Kidney epithelial cell (primary cell): ENCODE measurements at regions not wholly inside any gene's neighbourhood (a gene's known extent, or its start where the extent isn't known, plus 50 kb on each side); places are given as distances from the start of the nearest gene placed in this dataset.

Experiments
- DNase-seq: peaks from one replicate; pipeline ENCODE4 v3.0.0-alpha.2; 2010; ENCODE audit warnings: low read depth
- H3K27me3 ChIP-seq: 2 replicates; pipeline ENCODE4 v1.6.0; 2011; ENCODE audit warnings: low read length; ENCODE audit not compliant: control insufficient read depth, insufficient read depth
- H3K36me3 ChIP-seq: 2 replicates; pipeline ENCODE4 v1.5.1; 2011; ENCODE audit warnings: low read length; ENCODE audit not compliant: control insufficient read depth, insufficient read depth
- H3K4me3 ChIP-seq: 2 replicates; pipeline ENCODE4 v1.5.1; 2011; ENCODE audit warnings: low read depth, mild to moderate bottlenecking, control low read depth, low read length
- CTCF ChIP-seq: IDR thresholded peaks from 2 replicates; pipeline ENCODE4 v1.5.1; 2011; ENCODE audit warnings: mild to moderate bottlenecking, moderate library complexity, low read length, control low read depth, inconsistent platforms; ENCODE audit not compliant: insufficient read depth, poor library complexity, severe bottlenecking

GRCh38 chr12:28130625-28131598, 59.3 kb upstream of the CCDC91 start:
- Histone ChIP-seq H3K27me3 (no peaks in the 10 kb centered on the region), H3K4me3 (no peak overlapping the region), H3K36me3 (no peaks in the 10 kb centered on the region)
- TF ChIP-seq CTCF = no peak
- peak; percentile 68 for DNase-seq

GRCh38 chr12:28132398-28132797, 57.9 kb upstream of the CCDC91 start:
- Histone ChIP-seq H3K4me3 (no peak overlapping the region), H3K27me3 (no peaks in the 10 kb centered on the region), H3K36me3 (no peaks in the 10 kb centered on the region)
- no peak for TF ChIP-seq CTCF
- no peak for DNase-seq

- H3K4me3 ChIP-seq = no peak overlapping the region
- no peak for DNase-seq
- H3K36me3 ChIP-seq = no peaks in the 10 kb centered on the region
- no peaks in the 10 kb centered on the region for H3K27me3 ChIP-seq
- TF ChIP-seq CTCF = no peak
These were observed 54.3 kb upstream of the CCDC91 start for GRCh38 chr12:28135801-28136439.

- no peak overlapping the region for H3K4me3 ChIP-seq
- DNase-seq = no peak
- H3K36me3 ChIP-seq = no peaks in the 10 kb centered on the region
- no peak for TF ChIP-seq CTCF
- H3K27me3 ChIP-seq = no peaks in the 10 kb centered on the region
These were observed 52.8 kb upstream of the CCDC91 start for GRCh38 chr12:28137414-28137813.

- Histone ChIP-seq H3K27me3 (no peaks in the 10 kb centered on the region), H3K4me3 (no peak overlapping the region), H3K36me3 (no peaks in the 10 kb centered on the region)
- no peak for DNase-seq
- TF ChIP-seq CTCF = no peak
These were observed 49.9 kb upstream of the CCDC91 start for GRCh38 chr12:28140404-28140803.
